ENCODE measurements at regions not wholly inside any gene's neighbourhood (a gene's known extent, or its start where the extent isn't known, plus 50 kb on each side); places are given as distances from the start of the nearest gene placed in this dataset.

GRCh38 chrX:44400588-44400987 is 57.1 kb upstream of the EFHC2 start:
- no peaks in the 10 kb centered on the region for H3K9me3 ChIP-seq (replicated peaks in 1 of 3)
- no peaks in the 10 kb centered on the region for H3K36me3 ChIP-seq (replicated peaks in 1 of 2)
- no peak overlapping the region for H3K27ac ChIP-seq
- intact Hi-C loops (cut with DNase I) = no loop called here
- no peaks in the 10 kb centered on the region for H3K4me1 ChIP-seq (replicated peaks in 1 of 2)
- no peak for DNase-seq
- WGBS, 4 donors = 26 to 53% (median 34%) methylated on average over 4 of the region's 4 CpGs
- H3K4me3 ChIP-seq = no peak overlapping the region
- no peak for TF ChIP-seq CTCF (IDR thresholded peaks at IDR 0.05)
- no peak for TF ChIP-seq POLR2A (IDR thresholded peaks at IDR 0.05)
- H3K27me3 ChIP-seq = peaks cover 6% of the 10 kb centered on the region

- H3K4me3 ChIP-seq = no peak overlapping the region
- peaks cover 6% of the 10 kb centered on the region for H3K27me3 ChIP-seq
- 62 to 86% (median 77%) methylated on average over 4 of the region's 4 CpGs for WGBS, 4 donors
- intact Hi-C loops (cut with DNase I) = no loop called here
- TF ChIP-seq POLR2A (IDR thresholded peaks at IDR 0.05) = no peak
- no peak for TF ChIP-seq CTCF (IDR thresholded peaks at IDR 0.05)
- no peak overlapping the region for H3K27ac ChIP-seq
- no peaks in the 10 kb centered on the region for H3K4me1 ChIP-seq (replicated peaks in 1 of 2)
- no peaks in the 10 kb centered on the region for H3K9me3 ChIP-seq (replicated peaks in 1 of 3)
- no peaks in the 10 kb centered on the region for H3K36me3 ChIP-seq (replicated peaks in 1 of 2)
- DNase-seq = no peak
These were observed 56.7 kb upstream of the EFHC2 start for GRCh38 chrX:44400161-44400560.

Small RNA genes in the stretch of these regions (small RNA-seq; reads per million reads assigned to genes)
- 0 reads per million in 2 donors for gene RF00019
